PC-9 (cell line): ENCODE measurements at regions not wholly inside any gene's neighbourhood (a gene's known extent, or its start where the extent isn't known, plus 50 kb on each side); places are given as distances from the start of the nearest gene placed in this dataset.
A peak's percentile ranks its signal among the peaks of the same experiment; 100 is the strongest.
"Not testable (repeated sequence)": the region's sequence is repeated elsewhere in the genome, so short reads cannot be mapped to it uniquely, and the experiment has no call there.

Source experiments
- BruUV-seq: library from RNA; stranded (reverse); fragments of 400-500 nt; replicated peaks from 2 replicates; lab custom pipeline; 2021; lab: Mats Ljungman, UMichigan
- CTCF ChIA-PET: fragments of 300-600 bp; sonication (Branson Sonifier 250); formaldehyde crosslinking; loops from one replicate; lab custom pipeline; 2022; ENCODE audit warnings: antibody characterized with exemption; lab: Charles Lee
- POLR2A ChIA-PET: fragments of 300-600 bp; sonication (Branson Sonifier 250); formaldehyde crosslinking; loops from one replicate; lab custom pipeline; 2022; ENCODE audit warnings: antibody characterized with exemption; ENCODE audit not compliant: unreplicated experiment; lab: Charles Lee
- DNase-seq, 2 experiments: peaks; one replicate each; pipeline versions ENCODE4 v3.0.0 to v3.0.0-alpha.2; 2015 to 2022; ENCODE audit warnings: mixed read lengths in 1 of 2
- H2AFZ ChIP-seq: fragments of 200-600 bp; sonication (generic); 2 replicates; pipeline ENCODE4 v1.8.1; 2017; ENCODE audit warnings: antibody characterized with exemption
- H3F3A ChIP-seq: fragments of 200-600 bp; sonication (generic); 2 replicates; pipeline ENCODE4 v1.8.1; 2017; ENCODE audit warnings: antibody characterized with exemption, mild to moderate bottlenecking, low read depth; ENCODE audit not compliant: insufficient read depth
- H3K27ac ChIP-seq: fragments of 200-600 bp; sonication (generic); 2 replicates; pipeline ENCODE4 v1.6.1; 2016; ENCODE audit warnings: mixed run types
- H3K27me3 ChIP-seq: fragments of 200-600 bp; sonication (generic); 2 replicates; pipeline ENCODE4 v1.6.1; 2016; ENCODE audit warnings: low read depth, mixed run types; ENCODE audit not compliant: insufficient read depth
- H3K36me3 ChIP-seq: fragments of 200-600 bp; sonication (generic); 2 replicates; pipeline ENCODE4 v1.6.1; 2016; ENCODE audit warnings: low read depth, mixed run types
- H3K4me1 ChIP-seq: fragments of 200-600 bp; sonication (generic); replicated peaks from 2 replicates; pipeline ENCODE4 v1.6.1; 2016; ENCODE audit warnings: mixed run types; ENCODE audit not compliant: insufficient read depth
- H3K4me2 ChIP-seq: fragments of 200-600 bp; sonication (generic); 2 replicates; pipeline ENCODE4 v1.6.1; 2017; ENCODE audit warnings: mixed run types
- H3K4me3 ChIP-seq: fragments of 200-600 bp; sonication (generic); 2 replicates; pipeline ENCODE4 v1.6.1; 2016; ENCODE audit warnings: mixed run types
- H3K79me2 ChIP-seq: fragments of 200-600 bp; sonication (generic); 2 replicates; pipeline ENCODE4 v1.6.1; 2017; ENCODE audit warnings: low read depth, mixed run types
- H3K9me2 ChIP-seq: fragments of 200-600 bp; sonication (generic); 2 replicates; pipeline ENCODE4 v1.8.1; 2017; ENCODE audit warnings: mild to moderate bottlenecking; ENCODE audit not compliant: insufficient read depth
- H3K9me3 ChIP-seq: fragments of 200-600 bp; sonication (generic); 2 replicates; pipeline ENCODE4 v1.8.1; 2016; ENCODE audit warnings: low read depth; ENCODE audit not compliant: insufficient read depth
- H4K20me1 ChIP-seq: fragments of 200-600 bp; sonication (generic); 2 replicates; pipeline ENCODE4 v1.8.1; 2017; ENCODE audit not compliant: insufficient read depth
- CTCF ChIP-seq: fragments of 200-600 bp; sonication (generic); conservative IDR thresholded peaks from 2 replicates; pipeline ENCODE4 v1.6.1; 2017; ENCODE audit warnings: mixed run types, antibody characterized with exemption, mild to moderate bottlenecking, moderate library complexity
- EZH2 ChIP-seq: fragments of 200-600 bp; sonication (generic); IDR thresholded peaks from 2 replicates; pipeline ENCODE4 v1.8.0; 2017; ENCODE audit warnings: antibody characterized with exemption, low read depth
- intact Hi-C: fragments of 100-400 bp; cut with micrococcal nuclease; formaldehyde crosslinking; loops from one replicate; pipeline ENCODE4 v1.10.0; 2022; ENCODE audit not compliant: unreplicated experiment

GRCh38 chr3:135597855-135598254 lies 367.7 kb upstream of the PPP2R3A start:
- Histone ChIP-seq H3K36me3 (no peaks in the 10 kb centered on the region), H2AFZ (no peak overlapping the region), H3K4me1 (no peaks in the 10 kb centered on the region), H3K27ac (no peak overlapping the region), H3K79me2 (no peaks in the 10 kb centered on the region), H4K20me1 (no peaks in the 10 kb centered on the region), H3K27me3 (peaks cover 34% of the 10 kb centered on the region; the same call in 1 of the 2 replicates), H3F3A (no peaks in the 10 kb centered on the region), H3K9me2 (no peaks in the 10 kb centered on the region), H3K4me2 (no peak overlapping the region), H3K9me3 (no peaks in the 10 kb centered on the region), H3K4me3 (no peak overlapping the region)
- no peak for DNase-seq
- intact Hi-C loops: no loop called here
- ChIA-PET POLR2A (no interaction called here), CTCF (no interaction called here)
- no peak for TF ChIP-seq EZH2
- no peak for TF ChIP-seq CTCF
- no TSS peak for BruUV-seq

DNA sequence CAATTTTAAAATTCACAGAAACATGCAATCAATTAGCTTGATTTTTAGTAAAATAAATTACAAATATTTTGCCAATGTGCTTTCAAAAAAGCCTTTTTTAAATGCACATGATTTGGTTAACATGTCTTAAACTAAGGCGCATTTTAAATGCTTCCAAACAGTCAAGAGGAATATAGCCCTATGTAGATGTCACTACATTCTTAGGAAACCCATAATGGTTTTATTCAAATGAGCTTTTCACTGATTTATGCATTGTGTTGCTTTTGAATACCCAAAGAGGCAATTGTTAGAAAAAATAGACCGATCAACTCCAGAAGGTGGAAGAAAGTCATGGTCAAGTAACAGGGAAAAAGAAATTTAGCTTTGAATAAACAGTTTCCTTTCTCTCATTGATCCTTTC lies 366.9 kb upstream of the PPP2R3A start:
- Histone ChIP-seq H3K79me2 (no peaks in the 10 kb centered on the region), H3K27me3 (peaks cover 34% of the 10 kb centered on the region; the same call in 1 of the 2 replicates), H4K20me1 (no peaks in the 10 kb centered on the region), H3K9me3 (no peaks in the 10 kb centered on the region), H3K4me2 (no peak overlapping the region), H2AFZ (no peak overlapping the region), H3F3A (no peaks in the 10 kb centered on the region), H3K27ac (no peak overlapping the region), H3K4me1 (no peaks in the 10 kb centered on the region), H3K4me3 (no peak overlapping the region), H3K36me3 (no peaks in the 10 kb centered on the region), H3K9me2 (no peaks in the 10 kb centered on the region)
- POLR2A ChIA-PET: no interaction called here
- CTCF ChIA-PET: no interaction called here
- no TSS peak for BruUV-seq
- no peak for DNase-seq
- intact Hi-C loops: no loop called here
- no peak for TF ChIP-seq CTCF
- TF ChIP-seq EZH2: no peak

DNA sequence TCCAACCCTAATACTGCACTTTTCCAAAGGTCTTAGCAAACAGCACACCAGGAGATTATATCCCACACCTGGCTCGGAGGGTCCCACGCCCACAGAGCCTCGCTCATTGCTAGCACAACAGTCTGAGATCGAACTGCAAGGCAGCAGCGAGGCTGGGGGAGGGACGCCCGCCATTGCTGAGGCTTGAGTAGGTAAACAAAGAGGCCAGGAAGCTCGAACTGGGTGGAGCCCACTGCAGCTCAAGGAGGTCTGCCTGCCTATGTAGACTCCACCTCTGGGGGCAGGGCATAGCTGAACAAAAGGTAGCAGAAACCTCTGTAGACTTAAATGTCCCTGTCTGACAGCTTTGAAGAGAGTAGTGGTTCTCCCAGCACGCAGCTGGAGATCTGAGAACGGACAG lies 361.0 kb upstream of the PPP2R3A start:
- H3K79me2 ChIP-seq, CTCF ChIA-PET, H3K9me3 ChIP-seq, H3K27ac ChIP-seq, H3K4me1 ChIP-seq, BruUV-seq, intact Hi-C loops, H3K4me3 ChIP-seq, H4K20me1 ChIP-seq, H3K36me3 ChIP-seq, H3K9me2 ChIP-seq, H3K27me3 ChIP-seq, POLR2A ChIA-PET, DNase-seq, H3F3A ChIP-seq: not testable (repeated sequence)
- Histone ChIP-seq H3K4me2 (peak overlapping the region; percentile 7; the same call in 1 of the 2 replicates), H2AFZ (0 out of 2 replicates have a peak overlapping the region, but pooled peaks have one; percentile 33)

DNA sequence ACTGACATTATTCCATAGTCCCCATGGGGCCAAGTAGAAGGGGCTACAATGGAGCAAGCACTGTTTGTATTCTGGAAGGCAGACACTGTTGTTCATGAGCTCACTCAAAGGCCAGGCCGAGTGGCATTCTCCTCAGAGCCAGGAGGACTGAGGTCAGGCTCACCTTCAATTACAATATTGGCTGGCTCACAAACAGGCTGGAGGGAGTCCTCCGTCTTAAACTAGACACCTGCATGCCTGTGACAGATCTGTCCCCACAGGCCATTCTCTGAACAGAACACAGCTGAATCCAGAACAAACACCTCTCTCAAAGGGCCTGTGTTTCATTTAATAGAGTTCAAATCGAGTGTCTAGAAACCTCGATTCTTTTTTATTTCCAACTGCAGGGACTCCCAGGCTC lies 347.4 kb upstream of the PPP2R3A start:
- no peak overlapping the region for H3K27ac ChIP-seq
- H4K20me1 ChIP-seq: no peaks in the 10 kb centered on the region
- H3K36me3 ChIP-seq: no peaks in the 10 kb centered on the region
- H3K9me2 ChIP-seq: no peaks in the 10 kb centered on the region
- no peak for TF ChIP-seq CTCF
- no peak for TF ChIP-seq EZH2
- CTCF ChIA-PET: no interaction called here
- H3K79me2 ChIP-seq: no peaks in the 10 kb centered on the region
- no peaks in the 10 kb centered on the region for H3K27me3 ChIP-seq
- H3K4me3 ChIP-seq: no peak overlapping the region
- no peak overlapping the region for H3K4me2 ChIP-seq
- no peaks in the 10 kb centered on the region for H3F3A ChIP-seq
- POLR2A ChIA-PET: no interaction called here
- no peak overlapping the region for H2AFZ ChIP-seq
- intact Hi-C loops: no loop called here
- H3K4me1 ChIP-seq: no peaks in the 10 kb centered on the region
- DNase-seq: no peak
- no peaks in the 10 kb centered on the region for H3K9me3 ChIP-seq
- BruUV-seq: no TSS peak
